NCI-H146 (cell line): ENCODE measurements at regions not wholly inside any gene's neighbourhood (a gene's known extent, or its start where the extent isn't known, plus 50 kb on each side); places are given as distances from the start of the nearest gene placed in this dataset.
"Not testable (repeated sequence)": the region's sequence is repeated elsewhere in the genome, so short reads cannot be mapped to it uniquely, and the experiment has no call there.

Experiments used
- DNase-seq: peaks from one replicate; lab custom pipeline; 2025; lab: John Stamatoyannopoulos, UW

DNA sequence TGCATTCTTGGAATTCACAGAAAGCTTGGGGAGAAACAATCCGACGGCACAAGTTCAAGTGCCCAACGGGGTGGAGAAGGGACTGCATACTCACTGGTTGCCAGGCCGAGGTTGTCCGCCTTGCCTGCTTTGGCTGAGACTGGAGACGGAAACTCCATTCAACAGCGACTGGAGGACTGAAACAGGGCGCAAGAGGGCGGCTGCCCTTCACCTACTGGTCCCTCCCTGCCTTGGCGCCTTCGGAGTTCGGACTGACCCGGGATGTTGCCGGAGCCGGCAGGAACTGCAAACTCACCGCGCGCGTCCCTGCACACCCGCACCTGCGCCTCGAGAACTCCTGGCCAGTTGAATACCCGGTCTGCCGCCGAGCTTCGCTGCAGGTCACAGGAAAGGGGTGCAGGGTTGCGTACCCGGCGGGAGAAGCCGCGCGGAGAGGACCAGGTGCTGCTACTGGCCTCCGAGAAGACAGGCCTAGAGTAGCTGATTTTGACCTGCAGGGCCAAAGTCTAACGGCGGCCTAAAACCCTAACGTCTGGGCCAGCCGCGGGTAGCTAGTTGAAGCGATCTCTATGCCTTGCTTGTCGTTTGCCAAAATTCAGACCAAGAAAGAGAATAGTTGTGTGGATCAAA lies 132.9 kb downstream of the FAM72B start:
- DNase-seq, result not testable (repeated sequence)

DNA sequence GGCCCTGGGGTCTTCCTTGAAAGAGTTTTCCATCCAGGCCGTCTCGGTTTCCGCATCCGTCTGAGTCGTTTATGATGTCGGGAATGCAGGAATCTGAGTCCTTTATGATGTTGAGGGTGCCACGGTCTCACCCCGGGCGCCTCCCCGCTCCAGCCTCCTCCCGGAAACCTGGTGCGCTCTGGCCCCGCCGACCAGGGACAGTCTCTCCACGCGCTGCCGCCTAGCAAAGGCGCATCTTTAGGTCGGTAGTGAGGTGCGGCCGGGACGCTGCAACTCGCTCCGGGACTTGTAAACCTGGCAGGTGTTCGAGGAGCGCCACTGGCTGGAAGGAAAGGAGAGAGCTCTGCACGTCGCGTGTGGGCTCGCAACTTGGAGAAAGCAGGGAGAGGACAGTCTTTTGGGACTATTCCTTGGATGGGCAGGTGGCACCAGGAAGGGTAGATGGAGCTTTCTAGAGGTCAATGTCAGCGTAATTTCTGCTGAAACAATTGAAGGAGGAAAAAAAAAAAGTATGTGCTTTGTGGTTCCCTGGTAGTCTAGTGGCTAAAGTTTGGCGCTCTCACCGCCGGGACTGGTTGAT lies 132.0 kb downstream of the FAM72B start:
- not testable (repeated sequence) for DNase-seq

DNA sequence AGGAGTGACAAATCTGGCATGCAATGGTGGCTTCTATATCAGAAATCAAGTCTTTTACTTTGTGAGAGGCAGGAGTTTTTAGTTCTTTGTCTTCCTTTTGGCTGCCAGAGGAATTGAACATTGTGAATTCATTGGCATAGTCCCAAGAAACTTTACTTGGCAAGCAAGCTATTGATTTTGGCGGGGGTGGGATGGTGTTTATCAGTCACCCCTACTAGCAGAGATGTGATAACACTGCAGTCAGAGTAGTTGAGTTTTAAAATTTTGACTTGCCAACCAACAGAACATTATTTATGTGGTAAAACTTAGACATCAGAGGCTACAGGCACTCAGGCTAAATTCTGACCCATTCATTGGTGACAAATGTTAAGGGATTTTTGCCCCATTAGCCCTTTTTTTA lies 129.2 kb downstream of the FAM72B start:
- DNase-seq, result not testable (repeated sequence)

DNA sequence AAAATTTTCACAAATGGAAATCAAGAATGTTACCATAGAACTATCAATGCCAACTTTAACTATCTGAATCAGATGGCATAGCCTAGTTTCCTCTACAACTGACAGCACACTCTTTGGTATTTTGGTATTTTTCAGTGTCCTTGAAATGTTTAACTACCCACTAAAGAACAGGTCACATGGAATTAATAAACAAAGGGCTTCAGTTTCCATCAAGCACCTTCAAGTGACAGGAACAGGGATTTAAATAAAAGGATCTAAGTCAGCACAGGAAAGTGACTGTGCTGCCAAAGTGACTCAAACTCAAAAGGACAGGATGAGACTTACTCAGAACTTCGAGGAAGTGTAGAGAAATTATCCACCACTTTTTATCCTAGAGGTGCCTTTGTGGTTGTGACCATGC lies 117.2 kb downstream of the FAM72B start:
- not testable (repeated sequence) for DNase-seq

DNA sequence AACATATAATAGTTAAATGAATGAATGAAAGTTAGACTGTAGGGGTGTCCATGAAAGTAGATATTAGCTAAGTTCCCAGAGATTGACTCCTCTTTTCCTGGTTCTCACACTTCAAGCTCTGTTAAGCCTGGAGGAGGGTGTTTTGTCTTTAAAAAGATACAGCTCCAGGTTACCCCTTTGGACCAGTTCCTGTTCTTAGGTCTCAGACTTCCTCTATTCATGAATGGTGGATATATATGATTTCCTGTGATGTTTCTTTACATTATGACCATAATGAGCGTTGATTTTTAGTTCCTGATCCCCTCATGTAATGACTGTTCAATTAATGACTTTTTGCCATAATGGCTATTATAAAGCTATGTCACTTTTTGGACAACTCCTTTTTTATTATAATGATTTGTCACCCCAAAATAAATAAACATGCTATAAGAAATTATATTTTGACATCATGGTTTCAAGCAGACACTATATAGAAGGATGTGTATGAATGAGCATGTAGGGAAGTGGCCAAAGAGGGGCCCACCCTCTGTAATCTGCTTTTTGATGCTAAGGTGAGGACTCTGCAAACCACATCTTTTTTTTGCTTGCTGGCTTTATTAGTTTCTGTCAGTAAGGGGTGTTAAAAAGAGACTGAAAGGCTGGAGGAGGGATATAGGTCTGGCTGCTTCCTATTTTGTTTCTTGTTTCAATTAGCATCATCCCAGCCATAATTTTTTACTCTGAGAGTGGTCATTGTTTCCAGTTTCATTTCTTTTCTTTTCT lies 115.2 kb downstream of the FAM72B start:
- DNase-seq, result not testable (repeated sequence)

DNA sequence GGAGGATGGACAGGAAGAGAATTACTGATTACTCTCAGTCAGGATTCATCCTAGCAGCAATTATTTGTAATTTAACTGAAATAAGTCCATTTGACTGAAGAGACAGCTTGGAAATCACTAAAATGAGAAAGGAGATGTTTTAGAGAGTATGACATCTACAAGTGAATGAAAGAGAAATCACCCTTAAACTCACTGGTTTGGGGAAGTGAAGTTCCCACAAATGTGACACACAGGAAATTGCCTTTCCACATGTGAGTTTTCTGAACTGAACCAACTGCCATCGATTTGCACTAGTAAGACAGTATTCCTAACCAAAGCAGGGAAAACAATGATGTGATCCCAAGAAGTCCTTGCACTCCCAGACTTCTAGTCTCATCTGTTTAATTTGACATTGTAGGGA lies 110.3 kb downstream of the FAM72B start:
- not testable (repeated sequence) for DNase-seq

DNA sequence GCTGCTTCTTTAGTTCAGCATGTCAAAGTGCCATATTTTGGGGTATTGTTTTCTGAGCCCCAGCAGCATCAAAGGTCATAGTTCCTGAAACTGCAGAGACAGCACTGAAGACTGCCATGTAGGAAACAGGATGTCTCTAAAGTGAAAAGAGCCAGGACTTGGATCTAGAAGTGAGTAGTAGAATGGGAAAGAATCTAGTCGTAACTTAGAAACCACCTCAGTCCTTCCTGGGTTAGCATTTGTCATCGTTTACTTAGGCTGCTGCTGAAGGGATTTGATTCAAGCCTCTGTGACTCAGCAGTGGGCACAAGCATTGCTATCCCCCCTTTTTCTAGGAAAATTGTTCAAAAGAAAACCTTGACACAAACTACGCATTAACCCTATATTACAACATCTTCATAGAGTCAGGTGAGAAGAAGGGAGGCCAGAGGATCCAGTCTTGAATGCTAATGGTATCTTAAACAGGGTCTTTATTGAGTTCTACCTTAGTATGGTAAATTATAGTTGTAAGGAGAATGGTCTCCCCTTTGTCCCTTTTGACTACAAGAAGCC lies 108.8 kb downstream of the FAM72B start:
- DNase-seq, result not testable (repeated sequence)

DNA sequence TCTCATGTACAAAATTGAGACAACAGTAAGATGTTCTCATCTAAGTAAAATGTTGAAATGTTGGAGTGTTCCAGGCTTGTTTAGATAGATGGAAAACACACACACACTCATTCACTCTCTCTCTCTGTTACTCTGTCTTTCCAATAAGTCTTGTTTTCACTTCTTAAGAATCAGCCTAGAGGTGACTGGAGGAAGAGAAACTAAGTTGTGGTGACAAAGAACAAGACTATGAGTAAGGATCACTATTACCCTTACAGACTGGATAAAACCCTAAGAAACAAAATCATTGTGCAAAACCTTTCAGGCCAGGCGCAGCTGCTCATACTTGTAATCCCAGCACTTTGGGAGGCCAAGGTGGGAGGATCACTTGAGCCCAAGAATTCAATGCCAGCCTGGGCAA lies 107.5 kb downstream of the FAM72B start:
- not testable (repeated sequence) for DNase-seq

DNA sequence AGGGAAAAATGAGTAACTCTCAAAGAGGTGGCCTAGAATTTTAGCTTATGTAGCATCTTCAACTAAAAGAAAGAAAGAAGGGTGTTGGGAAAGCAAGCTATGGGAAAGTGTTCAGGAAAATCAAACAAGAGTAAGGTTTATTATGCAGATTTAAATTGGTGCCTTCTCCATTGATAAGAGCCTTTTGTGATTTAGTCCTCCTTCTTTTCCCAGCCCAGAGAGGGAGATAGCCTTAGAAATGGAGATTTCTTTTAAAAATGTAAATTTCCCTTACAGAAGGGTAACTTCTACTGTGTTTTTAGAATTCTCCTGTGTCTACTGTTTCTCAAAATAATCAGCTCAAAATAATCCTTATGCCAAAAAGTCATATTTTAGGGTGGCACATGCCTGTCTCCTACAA lies 104.5 kb downstream of the FAM72B start:
- DNase-seq, result not testable (repeated sequence)

DNA sequence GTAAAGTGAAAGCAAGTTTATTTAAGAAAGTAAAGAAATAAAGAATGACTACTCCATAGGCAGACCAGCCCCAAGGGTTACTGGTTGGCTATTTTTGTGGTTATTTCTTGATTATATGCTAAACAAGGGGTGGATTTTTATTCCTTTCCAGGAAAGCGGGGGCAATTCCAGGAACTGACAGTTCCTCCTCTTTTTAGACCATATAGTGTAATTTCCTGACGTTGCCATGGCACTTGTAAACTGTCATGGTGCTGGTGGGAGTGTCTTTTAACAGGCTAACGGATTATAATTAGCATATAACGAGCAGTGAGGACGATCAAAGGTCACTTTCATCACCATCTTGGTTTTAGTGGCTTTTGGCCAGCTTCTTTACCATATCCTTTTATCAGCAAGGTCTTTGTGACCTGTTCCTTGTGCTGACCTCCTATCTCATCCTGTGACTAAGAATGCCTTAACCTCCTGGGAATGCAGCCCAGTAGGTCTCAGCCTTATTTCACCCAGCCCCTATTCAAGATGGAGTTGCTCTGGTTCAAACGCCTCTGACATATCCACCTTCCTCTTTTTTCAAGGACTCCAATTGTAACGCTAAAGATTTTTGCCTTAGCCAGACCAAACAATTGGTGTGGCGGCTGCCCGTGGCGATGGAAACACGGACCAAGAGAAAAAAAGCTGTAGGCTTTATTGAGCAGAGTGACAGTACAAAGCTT lies 103.8 kb downstream of the FAM72B start:
- DNase-seq, result not testable (repeated sequence)

DNA sequence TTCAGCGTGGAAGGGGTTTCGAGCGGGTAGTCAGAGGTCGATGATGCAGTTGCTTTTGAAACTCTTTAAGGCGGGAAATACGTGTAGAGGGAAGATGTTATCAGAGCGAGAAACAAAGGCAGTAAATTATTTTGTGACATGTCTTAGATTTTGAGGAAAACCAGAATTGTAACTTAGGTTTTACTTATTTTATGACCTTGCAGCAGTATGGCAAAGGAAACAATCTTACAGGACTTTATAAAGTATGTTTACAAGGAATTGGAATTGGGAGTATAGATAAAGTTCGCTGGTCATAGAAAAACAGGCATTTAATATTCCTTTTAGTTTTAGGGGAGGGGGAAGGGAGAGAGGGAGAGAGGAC lies 103.3 kb downstream of the FAM72B start:
- DNase-seq, result not testable (repeated sequence)

DNA sequence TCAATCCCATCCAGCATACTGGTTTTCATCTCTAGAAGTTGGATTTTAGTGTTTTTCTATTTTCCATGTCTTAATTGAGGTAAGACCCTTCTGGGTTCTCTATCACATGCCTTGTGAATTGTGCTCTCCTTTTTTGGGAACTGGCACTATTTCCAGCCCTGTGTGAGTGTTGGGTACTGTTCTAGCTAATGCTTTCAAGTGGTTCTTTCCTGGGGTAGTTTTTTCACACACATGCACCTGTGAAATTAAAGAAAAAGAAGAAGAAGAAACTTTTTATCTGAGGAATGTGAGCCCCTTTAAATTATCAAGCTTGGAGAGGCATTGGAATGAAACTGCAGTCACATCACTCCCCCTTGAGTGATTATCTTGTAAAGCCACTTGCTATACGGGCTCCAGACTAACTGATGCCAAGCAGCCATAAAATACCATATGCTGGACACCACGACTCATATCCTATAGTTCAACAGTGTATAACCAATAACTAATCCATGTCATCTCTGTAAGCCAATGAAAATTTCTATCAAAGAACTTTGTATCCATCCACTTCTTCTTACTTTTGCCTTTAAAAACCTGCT lies 102.4 kb downstream of the FAM72B start:
- DNase-seq, result not testable (repeated sequence)

DNA sequence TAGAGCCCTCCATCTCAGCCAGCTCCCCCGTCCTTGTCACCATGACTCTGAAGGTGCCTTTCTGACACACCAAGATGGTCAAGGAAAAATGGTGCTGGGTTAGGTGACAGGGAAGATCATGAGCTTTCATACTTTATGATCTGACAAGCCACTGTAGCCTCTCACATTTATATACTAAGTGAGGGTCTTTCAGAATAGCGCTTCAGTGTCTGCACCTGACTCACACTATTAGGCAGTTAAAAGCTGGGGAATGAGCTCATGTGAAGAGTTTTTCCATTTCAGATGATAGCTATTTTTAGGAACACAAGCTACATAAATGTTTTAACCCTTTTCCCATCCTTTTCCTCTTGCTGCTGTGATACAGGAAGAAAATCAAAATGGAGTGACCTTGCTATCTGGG lies 101.1 kb downstream of the FAM72B start:
- DNase-seq, result not testable (repeated sequence)

DNA sequence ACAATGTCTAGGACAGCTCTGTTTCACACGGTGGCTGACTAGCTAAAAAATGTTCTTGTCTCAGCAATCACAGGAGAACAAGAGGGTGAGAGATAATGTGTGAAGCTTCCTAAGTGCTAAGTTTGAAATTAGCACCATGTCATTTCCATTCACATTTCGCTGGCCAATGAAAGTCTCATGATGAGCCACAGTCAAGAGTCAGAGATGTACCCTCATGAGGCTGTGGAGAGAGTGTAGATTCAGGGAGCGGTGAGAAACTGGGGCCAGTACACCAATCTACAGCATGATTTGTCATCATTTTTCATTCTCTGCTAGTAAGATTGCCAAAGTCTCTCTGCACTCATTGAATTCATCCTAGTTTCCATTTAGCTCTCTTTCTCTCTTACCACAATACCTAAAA lies 97.9 kb downstream of the FAM72B start:
- not testable (repeated sequence) for DNase-seq

DNA sequence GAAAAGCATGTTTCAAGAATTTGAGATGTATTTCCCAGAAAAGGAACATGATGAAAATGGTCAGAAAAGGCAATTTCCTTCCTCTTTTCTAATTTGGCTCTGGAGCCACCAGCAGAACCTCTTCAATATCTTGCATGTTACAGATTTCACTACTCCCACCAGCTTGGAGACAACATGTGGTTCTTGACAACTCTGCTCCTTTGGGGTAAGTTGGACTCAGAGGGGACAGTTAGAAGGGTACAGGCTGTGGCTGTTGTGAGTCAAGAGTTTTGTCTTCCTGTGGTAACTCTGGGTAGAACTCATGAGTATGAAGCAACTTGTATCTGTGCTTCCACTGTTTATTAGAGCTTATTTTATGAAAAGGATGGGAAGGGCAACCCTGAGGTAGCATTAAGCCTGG lies 96.9 kb downstream of the FAM72B start:
- not testable (repeated sequence) for DNase-seq

DNA sequence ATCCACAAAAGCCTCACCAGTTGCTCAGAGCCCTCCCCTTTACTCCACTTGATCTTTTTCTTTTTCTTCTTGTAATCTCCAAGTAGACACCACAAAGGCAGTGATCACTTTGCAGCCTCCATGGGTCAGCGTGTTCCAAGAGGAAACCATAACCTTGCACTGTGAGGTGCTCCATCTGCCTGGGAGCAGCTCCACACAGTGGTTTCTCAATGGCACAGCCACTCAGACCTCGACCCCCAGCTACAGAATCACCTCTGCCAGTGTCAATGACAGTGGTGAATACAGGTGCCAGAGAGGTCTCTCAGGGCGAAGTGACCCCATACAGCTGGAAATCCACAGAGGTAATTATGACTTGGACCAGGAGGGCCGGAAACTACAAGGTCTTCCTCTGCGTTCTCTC lies 95.6 kb downstream of the FAM72B start:
- not testable (repeated sequence) for DNase-seq

DNA sequence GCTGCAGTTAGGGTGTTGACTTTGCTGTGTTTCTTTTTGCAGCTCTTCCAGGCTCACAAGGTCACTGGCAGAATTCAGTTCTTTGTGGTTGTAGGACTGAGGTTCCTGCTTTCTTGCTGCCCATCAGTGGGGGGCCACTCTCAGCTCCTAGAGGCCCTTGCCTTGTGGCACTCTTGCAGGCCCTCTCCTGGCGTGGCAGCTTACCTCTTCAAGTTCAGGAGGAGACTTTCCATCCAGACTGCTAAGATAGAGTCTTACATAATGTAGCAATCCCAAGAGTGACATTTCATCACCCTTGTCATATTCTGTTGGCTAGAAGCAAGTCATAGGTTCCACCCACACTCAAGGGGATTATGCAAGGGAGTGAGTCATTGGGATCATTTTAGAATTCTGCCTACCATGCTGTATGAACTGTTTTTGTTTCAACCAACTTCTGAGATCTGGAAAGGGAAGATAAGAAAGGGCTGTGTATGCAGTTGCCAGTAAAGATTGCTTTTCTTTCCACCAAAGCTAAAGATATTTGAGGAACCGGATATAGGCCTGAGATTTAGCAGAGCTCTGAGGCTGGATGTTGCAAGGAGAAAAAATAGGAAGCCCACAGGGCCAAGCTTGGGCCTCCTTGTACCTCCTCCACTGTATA lies 91.7 kb downstream of the FAM72B start:
- DNase-seq, result not testable (repeated sequence)

DNA sequence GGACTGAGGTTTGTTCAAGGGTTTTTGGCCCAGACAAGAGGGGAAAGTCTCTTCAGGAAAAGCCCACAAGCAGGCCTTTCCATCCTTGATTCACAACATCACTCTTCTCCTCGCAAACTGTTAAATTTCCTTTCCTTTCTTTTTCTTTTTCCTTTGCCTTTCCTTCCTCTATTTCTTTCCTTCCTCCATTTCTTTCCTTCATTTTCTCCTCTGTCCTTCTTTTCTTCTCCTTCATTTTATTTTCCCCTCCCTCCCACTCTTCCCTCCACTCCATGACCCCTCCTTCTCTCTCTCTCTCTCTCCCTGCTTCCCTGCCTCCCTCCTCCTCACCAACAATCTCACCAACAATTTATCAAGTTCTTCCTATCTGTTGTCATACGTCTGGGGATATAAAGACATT lies 89.1 kb downstream of the FAM72B start:
- not testable (repeated sequence) for DNase-seq

DNA sequence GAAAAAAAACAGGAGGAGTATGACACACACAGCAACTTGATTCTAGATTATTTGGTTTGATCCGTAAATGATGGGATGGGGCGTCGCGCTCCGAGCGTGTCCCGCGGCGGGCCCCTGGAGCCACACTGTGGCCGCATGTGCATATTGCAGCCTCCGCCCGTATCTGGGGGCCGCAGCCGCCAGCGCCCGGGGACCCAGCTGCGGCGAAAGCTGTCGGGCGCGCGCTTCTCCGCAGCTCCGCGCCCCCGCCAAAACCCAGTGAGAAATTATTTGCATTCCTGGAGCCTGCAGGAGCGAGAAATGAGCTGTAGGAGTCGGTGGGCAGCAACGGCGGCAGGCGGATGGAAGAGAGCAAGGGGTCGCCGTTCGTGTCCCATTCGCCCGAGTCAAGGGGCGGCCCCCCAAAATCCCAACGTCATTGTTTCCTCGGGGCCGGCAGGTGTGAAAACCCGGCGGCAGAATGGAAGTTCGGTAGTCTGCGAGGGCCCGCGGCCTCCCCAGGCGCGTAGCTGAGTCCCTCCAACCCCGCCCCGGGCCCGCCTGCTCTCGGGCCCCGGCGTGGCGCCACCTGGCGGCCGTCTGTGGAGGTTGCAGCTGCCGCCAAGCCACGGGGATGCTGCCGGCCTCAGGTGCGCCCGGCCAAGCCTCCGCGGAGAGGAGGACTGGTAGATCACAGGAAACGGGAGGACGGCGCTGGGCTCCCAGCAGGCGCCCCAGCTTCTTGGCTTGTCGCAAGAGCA lies 86.8 kb downstream of the FAM72B start:
- DNase-seq, result peak; percentile 50

DNA sequence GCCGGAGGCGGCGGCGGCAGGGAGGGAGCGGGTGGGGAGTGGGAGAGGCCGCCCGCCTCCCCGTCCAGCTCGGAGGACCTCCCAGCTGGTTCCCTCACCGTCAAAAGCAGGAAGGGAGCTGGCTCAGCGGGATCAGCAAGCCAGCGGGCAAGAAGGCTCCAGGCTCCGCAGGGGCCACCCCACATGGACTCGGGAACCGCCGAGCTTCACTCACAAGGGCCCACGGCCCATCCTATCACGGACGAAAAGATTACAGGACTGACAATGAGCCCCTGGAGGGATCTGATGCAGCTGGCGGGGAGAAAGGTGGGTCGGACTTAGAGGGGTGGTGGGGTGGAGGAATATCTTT lies 86.3 kb downstream of the FAM72B start:
- DNase-seq, result peak; percentile 22

DNA sequence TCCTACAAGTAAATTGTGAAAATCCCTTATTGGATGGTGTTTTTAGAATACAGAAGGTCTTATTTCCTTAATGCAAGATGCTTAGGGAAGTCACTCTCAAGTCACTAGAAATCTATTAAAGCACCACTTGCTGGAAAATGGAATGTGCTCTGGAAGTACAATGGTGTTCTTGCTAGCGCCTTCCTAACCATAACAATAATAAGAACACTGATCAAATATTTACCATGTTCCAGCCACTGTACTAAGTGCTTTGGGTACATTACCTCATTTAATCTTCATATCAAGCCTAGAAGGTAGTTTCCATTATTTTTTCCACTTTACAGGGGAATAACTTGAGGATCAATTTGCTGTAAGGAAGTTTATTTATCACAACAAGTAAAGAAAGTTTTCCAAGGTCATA lies 75.1 kb downstream of the FAM72B start:
- DNase-seq, result not testable (repeated sequence)
